H1 (cell line): ENCODE measurements at regions not wholly inside any gene's neighbourhood (a gene's known extent, or its start where the extent isn't known, plus 50 kb on each side); places are given as distances from the start of the nearest gene placed in this dataset.

ENCODE experiments used
- CTCF ChIA-PET: fragments of 300-600 bp; sonication (Branson Sonifier 250); formaldehyde crosslinking; loops from one replicate; lab custom pipeline; 2021; ENCODE audit not compliant: partially characterized antibody; lab: Charles Lee
- POLR2A ChIA-PET: fragments of 300-600 bp; sonication (Branson Sonifier 250); formaldehyde crosslinking; loops from one replicate; lab custom pipeline; 2021; ENCODE audit warnings: inconsistent platforms; ENCODE audit not compliant: partially characterized antibody; lab: Charles Lee
- DNase-seq, 2 experiments: peaks; one replicate each; pipeline versions ENCODE4 v3.0.0 to v3.0.0-alpha.2; 2010 to 2022; ENCODE audit warnings: low spot score in 2 of 2, low read depth in 1 of 2, mixed read lengths in 1 of 2
- FAIRE-seq: peaks from 2 replicates; lab custom pipeline; 2011; peaks lifted over from hg19 to GRCh38; lab: Jason Lieb, UNC
- H2AFZ ChIP-seq: 2 replicates; pipeline ENCODE4 v1.8.1; 2012; ENCODE audit warnings: low read length, inconsistent platforms
- H2AK5ac ChIP-seq: 2 replicates; pipeline ENCODE4 v1.6.1; 2013; ENCODE audit warnings: low read depth, low read length
- H2BK120ac ChIP-seq: replicated peaks from 2 replicates; pipeline ENCODE3; 2013; ENCODE audit warnings: low read depth, low read length, inconsistent platforms
- H2BK12ac ChIP-seq: 2 replicates; pipeline ENCODE4 v1.6.1; 2013; ENCODE audit warnings: low read depth, low read length
- H2BK15ac ChIP-seq: 2 replicates; pipeline ENCODE4 v1.6.1; 2013; ENCODE audit warnings: low read length
- H2BK20ac ChIP-seq: 2 replicates; pipeline ENCODE4 v1.6.1; 2013; ENCODE audit warnings: low read length
- H2BK5ac ChIP-seq: 2 replicates; pipeline ENCODE4 v1.6.1; 2013; ENCODE audit warnings: low read depth, low read length
- H3K14ac ChIP-seq: 2 replicates; pipeline ENCODE4 v1.6.1; 2013; ENCODE audit warnings: inconsistent platforms; ENCODE audit not compliant: insufficient read length
- H3K18ac ChIP-seq: 2 replicates; pipeline ENCODE4 v1.6.1; 2013; ENCODE audit warnings: low read length; ENCODE audit errors: extremely low read depth
- H3K23ac ChIP-seq: 2 replicates; pipeline ENCODE4 v1.6.1; 2013; ENCODE audit warnings: inconsistent platforms; ENCODE audit not compliant: insufficient read length
- H3K23me2 ChIP-seq: 2 replicates; pipeline ENCODE4 v1.6.1; 2013; ENCODE audit warnings: low read depth, low read length
- H3K27ac ChIP-seq: 2 replicates; pipeline ENCODE4 v1.6.1; 2011; ENCODE audit warnings: low read depth, low read length, inconsistent platforms
- H3K27me3 ChIP-seq, 4 experiments: replicated peaks in 1 of 4; 1 replicate in 1 of 4; 2 replicates in 3 of 4; pipeline versions ENCODE4 v1.6.1 to v1.8.1; 2011 to 2013; ENCODE audit warnings: low read length in 3 of 4, mild to moderate bottlenecking in 3 of 4, inconsistent platforms in 2 of 4, mixed read lengths in 2 of 4, moderate library complexity in 1 of 4; ENCODE audit not compliant: control insufficient read depth in 3 of 4, insufficient read depth in 3 of 4; ENCODE audit errors: extremely low read depth in 1 of 4
- H3K36me3 ChIP-seq, 4 experiments: 2 replicates each; pipeline versions ENCODE4 v1.6.1 to v1.8.1; 2011 to 2013; ENCODE audit warnings: mild to moderate bottlenecking in 4 of 4, low read length in 3 of 4, moderate library complexity in 2 of 4, control low read depth in 1 of 4, inconsistent platforms in 1 of 4; ENCODE audit not compliant: insufficient read depth in 4 of 4, control insufficient read depth in 2 of 4
- H3K4ac ChIP-seq: replicated peaks from 2 replicates; pipeline ENCODE3; 2013; ENCODE audit warnings: low read length, low read depth, mixed read lengths, inconsistent platforms; ENCODE audit not compliant: insufficient read length
- H3K4me1 ChIP-seq, 4 experiments: replicated peaks in 1 of 4; 1 replicate in 1 of 4; 2 replicates in 3 of 4; pipeline versions ENCODE4 v1.6.1 to v1.8.1; 2011 to 2013; ENCODE audit warnings: low read length in 3 of 4, inconsistent platforms in 2 of 4, mixed read lengths in 1 of 4; ENCODE audit not compliant: insufficient read depth in 4 of 4, control insufficient read depth in 3 of 4
- H3K4me2 ChIP-seq, 2 experiments: 2 replicates each; pipeline versions ENCODE4 v1.6.1 to v1.8.1; 2011 to 2013; ENCODE audit warnings: low read depth in 2 of 2, low read length in 2 of 2, control low read depth in 1 of 2, inconsistent platforms in 1 of 2, mild to moderate bottlenecking in 1 of 2; ENCODE audit not compliant: insufficient read depth in 1 of 2
- H3K4me3 ChIP-seq, 4 experiments: fragments of 200-600, 300-600 bp in 1 of 4; sonication (generic), shearing (Covaris generic), sonication (Bioruptor Twin) in 1 of 4; 2 replicates each; pipeline versions ENCODE4 v1.5.1 to v1.8.1; 2011 to 2016; ENCODE audit warnings: low read length in 4 of 4, low read depth in 3 of 4, control low read depth in 2 of 4, inconsistent platforms in 2 of 4, mild to moderate bottlenecking in 2 of 4, mixed read lengths in 1 of 4, moderate library complexity in 1 of 4; ENCODE audit not compliant: insufficient read depth in 2 of 4; ENCODE audit errors: extremely low read depth in 1 of 4
- H3K56ac ChIP-seq: replicated peaks from 2 replicates; pipeline ENCODE3; 2013; ENCODE audit warnings: low read depth, mild to moderate bottlenecking, mixed read lengths, low read length, inconsistent platforms; ENCODE audit not compliant: insufficient read length
- H3K79me1 ChIP-seq: 2 replicates; pipeline ENCODE4 v1.6.1; 2013; ENCODE audit warnings: low read depth, low read length, control low read depth
- H3K79me2 ChIP-seq, 2 experiments: 2 replicates each; pipeline versions ENCODE4 v1.6.1 to v1.8.1; 2012 to 2013; ENCODE audit warnings: low read length in 2 of 2, mild to moderate bottlenecking in 2 of 2, inconsistent platforms in 1 of 2; ENCODE audit not compliant: insufficient read depth in 2 of 2, control insufficient read depth in 1 of 2
- H3K9ac ChIP-seq, 4 experiments: replicated peaks in 1 of 4; 1 replicate in 1 of 4; 2 replicates in 3 of 4; pipeline versions ENCODE4 v1.6.1 to v1.8.1; 2011 to 2013; ENCODE audit warnings: low read depth in 3 of 4, low read length in 3 of 4, control low read depth in 2 of 4, mild to moderate bottlenecking in 2 of 4, moderate library complexity in 2 of 4, inconsistent platforms in 1 of 4; ENCODE audit errors: extremely low read depth in 1 of 4
- H3K9me3 ChIP-seq, 2 experiments: 2 replicates each; pipeline versions ENCODE4 v1.6.1 to v1.8.1; 2012 to 2013; ENCODE audit warnings: mild to moderate bottlenecking in 2 of 2, moderate library complexity in 2 of 2, control low read depth in 1 of 2, inconsistent platforms in 1 of 2, low read depth in 1 of 2, low read length in 1 of 2, mixed read lengths in 1 of 2; ENCODE audit not compliant: insufficient read depth in 2 of 2
- H4K20me1 ChIP-seq, 2 experiments: replicated peaks in 1 of 2; 2 replicates each; pipeline versions ENCODE3 to v1.8.1; 2011 to 2013; ENCODE audit warnings: inconsistent platforms in 2 of 2, low read length in 2 of 2, mild to moderate bottlenecking in 1 of 2; ENCODE audit not compliant: insufficient read depth in 2 of 2, control insufficient read depth in 1 of 2
- H4K5ac ChIP-seq: 2 replicates; pipeline ENCODE4 v1.6.1; 2013; ENCODE audit warnings: low read length, low read depth, mixed read lengths, inconsistent platforms; ENCODE audit not compliant: insufficient read length
- H4K8ac ChIP-seq: 2 replicates; pipeline ENCODE4 v1.8.0; 2013; ENCODE audit warnings: mild to moderate bottlenecking, moderate library complexity, low read length, inconsistent platforms; ENCODE audit not compliant: insufficient read depth; ENCODE audit errors: extremely low read depth
- H4K91ac ChIP-seq: replicated peaks from 2 replicates; pipeline ENCODE3; 2013; ENCODE audit warnings: low read length, mixed read lengths, inconsistent platforms; ENCODE audit not compliant: insufficient read length
- SIN3A ChIP-seq, 2 experiments: IDR thresholded peaks in 1 of 2; conservative IDR thresholded peaks in 1 of 2; 2 replicates each; pipeline ENCODE4 v1.6.1; 2011 to 2012; ENCODE audit warnings: low read length in 2 of 2, improper control_type of control experiment in 1 of 2, low read depth in 1 of 2, mild to moderate bottlenecking in 1 of 2
- WGBS, 2 experiments: shearing (Covaris generic) in 1 of 2; methylation state at CpG; one replicate each; pipeline versions ENCODE4 v1.1.6 to v1.1.7; 2013 to 2015; ENCODE audit warnings: low lambda C conversion rate in 2 of 2, mixed read lengths in 2 of 2, inconsistent platforms in 1 of 2, low coverage in 1 of 2, missing lambda C conversion rate in 1 of 2; ENCODE audit not compliant: insufficient replicate concordance in 2 of 2, insufficient coverage in 1 of 2, insufficient read length in 1 of 2; ENCODE audit errors: extremely low coverage in 1 of 2, missing lambda C conversion rate in 1 of 2; 5-methylcytosine and 5-hydroxymethylcytosine counted together

DNA sequence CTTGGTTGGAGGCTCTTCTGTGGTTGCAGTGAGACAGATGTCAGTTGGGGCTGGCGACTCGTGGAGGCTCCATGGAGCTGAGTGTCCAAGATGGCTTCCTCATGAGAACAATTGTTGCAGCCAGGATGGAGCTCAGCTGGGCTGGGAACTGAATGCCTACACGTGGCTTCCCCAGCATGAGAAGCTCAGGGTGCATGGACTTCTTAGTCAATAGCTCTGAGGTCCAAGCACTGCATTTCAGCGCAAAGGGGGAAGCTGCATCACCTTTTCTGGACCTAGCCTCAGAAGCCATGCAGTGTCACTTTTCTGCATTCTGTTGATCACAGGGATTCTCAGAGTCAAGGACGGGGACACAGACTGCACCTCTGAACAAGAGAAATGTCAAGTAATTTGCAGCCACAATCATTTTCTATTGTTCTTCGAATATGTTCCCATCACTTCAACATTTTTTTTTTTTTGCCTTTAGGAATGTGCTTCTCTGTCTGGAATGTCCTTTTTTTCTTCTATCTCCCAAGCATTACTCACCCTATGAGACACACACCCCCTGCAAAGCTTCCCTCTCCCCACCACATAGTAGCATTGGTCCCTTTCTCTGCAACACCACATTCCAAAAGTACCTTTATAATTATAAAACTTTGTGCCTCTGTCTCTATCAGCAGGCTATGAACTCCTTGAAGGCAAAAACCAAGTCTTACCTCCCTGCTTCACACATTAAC lies 57.5 kb upstream of the STK32A start:
- Histone ChIP-seq H3K4me1 (no peaks in the 10 kb centered on the region), H3K4me2 (no peak overlapping the region), H4K20me1 (no peaks in the 10 kb centered on the region), H3K56ac (no peak overlapping the region), H3K4me3 (no peak overlapping the region), H3K4ac (no peak overlapping the region), H3K9ac (no peak overlapping the region), H2BK20ac (no peak overlapping the region), H3K36me3 (no peaks in the 10 kb centered on the region), H3K27me3 (no peaks in the 10 kb centered on the region; a peak in 1 of 7 replicates), H3K79me1 (no peaks in the 10 kb centered on the region), H2BK120ac (no peak overlapping the region), H3K23me2 (no peaks in the 10 kb centered on the region), H2AK5ac (no peak overlapping the region), H2BK12ac (no peak overlapping the region), H2AFZ (peak overlapping the region; percentile 9; the same call in 1 of the 2 replicates), H3K27ac (no peak overlapping the region), H3K9me3 (no peaks in the 10 kb centered on the region), H3K79me2 (no peaks in the 10 kb centered on the region), H4K91ac (no peak overlapping the region), H2BK15ac (no peak overlapping the region), H3K23ac (no peak overlapping the region), H4K5ac (no peak overlapping the region), H4K8ac (no peak overlapping the region), H3K18ac (no peak overlapping the region), H3K14ac (no peak overlapping the region), H2BK5ac (no peak overlapping the region)
- CTCF ChIA-PET: interaction anchor here (0.7 to 1.3 kb wide), 2 partner anchors 12 to 644 kb away, joined by 3 to 5 read pairs; no protein-coding TSS in a partner anchor
- no peak for FAIRE-seq
- POLR2A ChIA-PET: no interaction called here
- WGBS, 2 experiments: 83% methylated on average over 6 of the region's 6 CpGs; no CpG with 5 or more reads in 1 of the 2 experiments
- no peak for TF ChIP-seq SIN3A (conservative IDR thresholded peaks at IDR 0.05 in 1 of 2, IDR thresholded peaks at IDR 0.05 in 1 of 2; ENCODE audit: low read depth in 1 of 2, low read length in 2 of 2)
- TF ChIP-seq, all 59 proteins: peak for 0
- no peak for DNase-seq
